Ovary (tissue), 7 donors: ENCODE measurements at regions not wholly inside any gene's neighbourhood (a gene's known extent, or its start where the extent isn't known, plus 50 kb on each side); places are given as distances from the start of the nearest gene placed in this dataset.

Source experiments
- DNase-seq, 5 donors: peaks; one replicate each; pipeline ENCODE4 v3.0.0-alpha.2; 2019 to 2020
- H3K27ac ChIP-seq, 2 donors: fragments of 200-600 bp; one replicate each; pipeline versions ENCODE4 v1.5.1 to v1.8.0; 2019 to 2022
- H3K27me3 ChIP-seq: fragments of 200-600 bp; one replicate; pipeline ENCODE4 v1.8.0; 2022
- H3K36me3 ChIP-seq: fragments of 200-600 bp; sonication (generic); one replicate; pipeline ENCODE4 v1.5.1; 2019
- H3K4me1 ChIP-seq: one replicate; pipeline ENCODE4 v1.8.1; 2013; ENCODE audit warnings: mild to moderate bottlenecking, moderate library complexity; ENCODE audit not compliant: insufficient read depth
- H3K4me3 ChIP-seq: fragments of 200-600 bp; sonication (generic); one replicate; pipeline ENCODE4 v1.5.1; 2017
- H3K9me3 ChIP-seq, 2 donors: fragments of 200-600 bp in 1 of 2; sonication (generic) in 1 of 2; one replicate each; pipeline versions ENCODE4 v1.5.1 to v1.8.1; 2013 to 2019; ENCODE audit warnings: mild to moderate bottlenecking in 1 of 2, moderate library complexity in 1 of 2
- EP300 ChIP-seq: sonication (generic); formaldehyde crosslinking; IDR thresholded peaks from one replicate; pipeline ENCODE4 v1.6.1; 2017; ENCODE audit warnings: antibody characterized with exemption
- POLR2A ChIP-seq: fragments of 450-650 bp; IDR thresholded peaks from one replicate; pipeline ENCODE4 v1.6.1; 2017; ENCODE audit warnings: antibody characterized with exemption, mild to moderate bottlenecking, moderate library complexity
- WGBS, 3 donors: extraction: QIAGEN DNeasy Blood & Tissue Kit in 1 of 3; methylation state at CpG; one replicate each; pipeline versions ENCODE4 v1.1.5 to v1.1.7; 2013 to 2017; 5-methylcytosine and 5-hydroxymethylcytosine counted together
- intact Hi-C, 4 donors: fragments of 100-400 bp; cut with DNase I; formaldehyde crosslinking; loops; one replicate each; pipeline versions ENCODE4 v1.11.0 to v1.15.1; 2022 to 2023
- TF ChIP-seq, protein P1 (sequence below), 3 donors: fragments of 450-650 bp in 2 of 3; fragments of 200-600 bp in 1 of 3; IDR thresholded peaks; one replicate each; pipeline versions ENCODE4 v1.5.1 to v1.8.0; 2016 to 2022; ENCODE audit warnings: antibody characterized with exemption in 3 of 3, mild to moderate bottlenecking in 1 of 3
- donor health status: DM: no; HTN: no; CAD: no; lungs with moderate emphysema.
- donor health status: DM: no; HTN: no; CAD: no.
- donor health status: Bipolar disorder and iron deficiency.
- donor health status: DM: no; HTN: no; CAD: no.
- donor health status: DM: yes; HTN: yes; CAD: no.

DNA sequence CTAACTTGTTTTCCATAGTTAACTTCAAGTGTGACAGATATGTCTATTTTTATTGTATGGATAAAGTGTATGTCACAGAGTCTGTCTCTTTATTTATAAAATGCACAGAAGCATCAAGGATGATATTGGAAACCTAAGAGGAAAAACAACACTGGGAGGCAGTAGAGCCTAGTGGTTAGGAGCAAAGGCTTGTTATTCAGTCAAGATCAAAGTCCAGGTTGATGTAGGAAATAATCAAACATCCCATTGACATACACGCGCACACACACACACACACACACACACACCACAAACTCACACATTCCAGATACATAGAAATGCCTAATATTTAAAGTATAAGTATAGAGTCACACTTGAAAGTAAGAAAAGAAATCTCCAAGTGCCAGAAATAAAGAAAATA, 206.8 kb downstream of the CHRDL1 start:
- H3K9me3 ChIP-seq: no peaks in the 10 kb centered on the region
- 74 to 88% (median 80%) methylated on average over 2 of the region's 2 CpGs for WGBS, 3 donors
- H3K4me1 ChIP-seq: no peaks in the 10 kb centered on the region
- no peak for DNase-seq
- intact Hi-C loops: loop anchor here in 1 of 4 donors (5.0 kb wide), 1 partner anchor 212 kb away; no protein-coding TSS in a partner anchor
- no peak overlapping the region for H3K4me3 ChIP-seq
- TF ChIP-seq EP300 (no peak), POLR2A (no peak)
- TF ChIP-seq, protein P1, sequence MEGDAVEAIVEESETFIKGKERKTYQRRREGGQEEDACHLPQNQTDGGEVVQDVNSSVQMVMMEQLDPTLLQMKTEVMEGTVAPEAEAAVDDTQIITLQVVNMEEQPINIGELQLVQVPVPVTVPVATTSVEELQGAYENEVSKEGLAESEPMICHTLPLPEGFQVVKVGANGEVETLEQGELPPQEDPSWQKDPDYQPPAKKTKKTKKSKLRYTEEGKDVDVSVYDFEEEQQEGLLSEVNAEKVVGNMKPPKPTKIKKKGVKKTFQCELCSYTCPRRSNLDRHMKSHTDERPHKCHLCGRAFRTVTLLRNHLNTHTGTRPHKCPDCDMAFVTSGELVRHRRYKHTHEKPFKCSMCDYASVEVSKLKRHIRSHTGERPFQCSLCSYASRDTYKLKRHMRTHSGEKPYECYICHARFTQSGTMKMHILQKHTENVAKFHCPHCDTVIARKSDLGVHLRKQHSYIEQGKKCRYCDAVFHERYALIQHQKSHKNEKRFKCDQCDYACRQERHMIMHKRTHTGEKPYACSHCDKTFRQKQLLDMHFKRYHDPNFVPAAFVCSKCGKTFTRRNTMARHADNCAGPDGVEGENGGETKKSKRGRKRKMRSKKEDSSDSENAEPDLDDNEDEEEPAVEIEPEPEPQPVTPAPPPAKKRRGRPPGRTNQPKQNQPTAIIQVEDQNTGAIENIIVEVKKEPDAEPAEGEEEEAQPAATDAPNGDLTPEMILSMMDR (IDR thresholded peaks at IDR 0.05): no peak
- H3K27me3 ChIP-seq: no peaks in the 10 kb centered on the region
- H3K36me3 ChIP-seq: no peaks in the 10 kb centered on the region
- no peak overlapping the region for H3K27ac ChIP-seq

DNA sequence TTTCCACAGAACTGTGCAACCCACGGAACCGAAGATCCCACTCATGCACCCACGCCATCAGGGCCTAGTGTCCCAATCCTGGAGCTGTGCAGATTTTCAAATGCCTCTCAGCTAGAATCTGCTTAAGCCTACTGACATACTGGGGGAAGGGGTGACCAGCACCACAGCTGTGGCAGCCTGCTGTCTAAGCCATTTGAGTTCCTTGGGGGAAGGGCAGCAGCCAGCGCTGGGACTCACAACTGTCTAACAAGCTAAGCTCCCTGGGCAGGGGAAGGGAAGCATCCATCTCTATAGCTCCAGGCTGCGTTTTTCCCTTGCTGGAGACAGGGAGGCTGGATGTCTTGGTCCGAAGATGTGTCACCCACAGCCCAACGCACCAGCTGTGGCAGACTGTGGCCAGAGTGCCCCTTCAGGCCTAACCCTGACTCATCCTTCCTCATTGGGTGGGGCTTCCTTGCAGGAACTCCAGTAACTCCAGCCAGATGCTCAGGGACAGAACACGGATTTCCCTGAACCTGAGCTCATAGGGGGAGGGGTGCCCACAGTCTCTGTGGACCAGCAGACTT, 194.8 kb downstream of the CHRDL1 start:
- Histone ChIP-seq H3K27ac (no peak overlapping the region), H3K4me3 (no peak overlapping the region), H3K27me3 (no peaks in the 10 kb centered on the region), H3K9me3 (no peaks in the 10 kb centered on the region), H3K36me3 (no peaks in the 10 kb centered on the region), H3K4me1 (no peaks in the 10 kb centered on the region)
- no peak for DNase-seq
- intact Hi-C loops: no loop called here
- TF ChIP-seq, protein P1 (IDR thresholded peaks at IDR 0.05): no peak
- no peak for TF ChIP-seq EP300
- no peak for TF ChIP-seq POLR2A
- 67 to 81% (median 68%) methylated on average over 8 of the region's 8 CpGs for WGBS, 3 donors

DNA sequence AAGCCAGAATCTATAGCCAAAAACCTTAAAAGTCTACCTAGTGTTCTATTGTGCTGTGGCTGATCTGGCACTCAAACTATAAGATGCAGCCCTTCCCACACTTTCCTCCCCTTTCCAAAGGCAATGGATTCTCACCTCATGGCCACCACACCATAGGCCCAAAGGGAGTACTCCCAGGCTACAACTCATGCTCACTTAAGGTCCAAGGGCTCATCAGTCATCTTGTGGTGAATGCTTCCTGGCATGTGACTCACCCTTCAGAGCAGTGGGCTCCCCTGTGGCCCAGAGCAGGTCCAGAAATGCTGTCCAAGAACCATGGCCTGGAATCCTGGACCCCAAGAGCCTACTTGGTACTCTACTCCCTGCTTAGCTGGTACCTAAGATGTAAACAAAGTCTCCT, 181.0 kb downstream of the CHRDL1 start:
- Histone ChIP-seq H3K27me3 (no peaks in the 10 kb centered on the region), H3K4me1 (no peaks in the 10 kb centered on the region), H3K36me3 (no peaks in the 10 kb centered on the region), H3K4me3 (no peak overlapping the region), H3K27ac (no peak overlapping the region), H3K9me3 (no peaks in the 10 kb centered on the region)
- no peak for DNase-seq
- TF ChIP-seq, protein P1 (IDR thresholded peaks at IDR 0.05): no peak
- TF ChIP-seq EP300 (no peak), POLR2A (no peak)
- intact Hi-C loops: no loop called here
